ENCODE measurements at regions not wholly inside any gene's neighbourhood (a gene's known extent, or its start where the extent isn't known, plus 50 kb on each side); places are given as distances from the start of the nearest gene placed in this dataset.

DNA sequence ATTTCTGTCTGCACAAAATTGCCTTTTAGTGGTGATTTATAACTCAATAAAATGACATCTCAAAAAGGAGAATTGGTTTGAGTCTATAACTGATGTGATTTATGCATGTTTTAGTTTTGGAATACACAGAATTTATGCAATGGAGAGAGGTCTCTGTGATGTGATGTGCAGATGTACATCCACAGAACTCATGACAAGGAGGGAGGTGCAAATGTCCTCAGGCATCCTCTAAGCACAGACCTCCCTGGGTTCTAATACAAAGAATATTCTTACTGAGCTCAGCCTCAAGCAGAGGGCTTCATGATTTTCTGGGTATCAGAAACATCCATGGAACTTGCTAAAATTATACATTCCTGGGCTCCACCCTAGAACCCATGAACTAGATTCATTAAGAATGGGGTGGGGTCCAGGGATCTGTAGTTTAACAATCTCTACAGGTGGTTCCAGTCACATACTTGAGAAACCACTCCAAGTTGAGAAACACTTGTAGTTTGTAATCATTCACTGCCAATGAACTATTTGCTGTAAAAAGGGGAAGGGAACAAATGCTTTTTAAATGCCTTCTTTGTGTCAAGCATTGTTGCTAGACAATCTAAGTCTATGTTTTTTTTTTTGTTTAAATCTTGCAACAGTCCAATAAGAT lies 60.2 kb upstream of the NEDD9 start:
- no peaks in the 10 kb centered on the region for H3K36me3 ChIP-seq (ENCODE audit: control insufficient read depth, insufficient read depth, low read length)
- no peak for DNase-seq (ENCODE audit: low read depth)
- TF ChIP-seq, protein P1, sequence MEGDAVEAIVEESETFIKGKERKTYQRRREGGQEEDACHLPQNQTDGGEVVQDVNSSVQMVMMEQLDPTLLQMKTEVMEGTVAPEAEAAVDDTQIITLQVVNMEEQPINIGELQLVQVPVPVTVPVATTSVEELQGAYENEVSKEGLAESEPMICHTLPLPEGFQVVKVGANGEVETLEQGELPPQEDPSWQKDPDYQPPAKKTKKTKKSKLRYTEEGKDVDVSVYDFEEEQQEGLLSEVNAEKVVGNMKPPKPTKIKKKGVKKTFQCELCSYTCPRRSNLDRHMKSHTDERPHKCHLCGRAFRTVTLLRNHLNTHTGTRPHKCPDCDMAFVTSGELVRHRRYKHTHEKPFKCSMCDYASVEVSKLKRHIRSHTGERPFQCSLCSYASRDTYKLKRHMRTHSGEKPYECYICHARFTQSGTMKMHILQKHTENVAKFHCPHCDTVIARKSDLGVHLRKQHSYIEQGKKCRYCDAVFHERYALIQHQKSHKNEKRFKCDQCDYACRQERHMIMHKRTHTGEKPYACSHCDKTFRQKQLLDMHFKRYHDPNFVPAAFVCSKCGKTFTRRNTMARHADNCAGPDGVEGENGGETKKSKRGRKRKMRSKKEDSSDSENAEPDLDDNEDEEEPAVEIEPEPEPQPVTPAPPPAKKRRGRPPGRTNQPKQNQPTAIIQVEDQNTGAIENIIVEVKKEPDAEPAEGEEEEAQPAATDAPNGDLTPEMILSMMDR (IDR thresholded peaks at IDR 0.05; ENCODE audit: insufficient read depth, low read depth, low read length) = no peak
- H3K4me3 ChIP-seq (ENCODE audit: low read depth, low read length) = no peak overlapping the region
- ChIA-PET POLR2A (no interaction called here), CTCF (no interaction called here)
- no peaks in the 10 kb centered on the region; the same call in 1 of the 2 replicates for H3K27me3 ChIP-seq (ENCODE audit: control insufficient read depth, insufficient read depth, low read length)

DNA sequence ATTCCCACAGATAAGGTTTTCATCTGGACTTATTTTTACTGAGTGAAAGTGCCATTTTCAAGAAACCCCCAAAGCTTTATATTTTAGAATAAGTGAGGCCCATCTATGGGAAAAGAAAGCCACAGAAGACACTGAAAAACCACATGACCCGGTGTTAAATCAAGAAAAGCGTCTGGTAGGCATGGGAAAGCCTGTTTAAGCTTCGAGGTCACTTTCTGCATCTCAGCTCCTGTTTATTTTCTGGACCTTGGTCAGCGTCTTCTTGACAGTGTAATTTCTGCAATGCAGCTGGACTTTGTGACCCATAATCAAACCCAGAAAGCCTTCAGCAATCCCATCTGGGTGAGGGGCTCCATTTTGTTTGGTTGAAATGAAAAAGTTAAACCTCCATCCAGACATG lies 59.6 kb upstream of the NEDD9 start:
- TF ChIP-seq, protein P1 (IDR thresholded peaks at IDR 0.05; ENCODE audit: insufficient read depth, low read depth, low read length) = no peak
- ChIA-PET POLR2A (no interaction called here), CTCF (no interaction called here)
- Histone ChIP-seq H3K27me3 (ENCODE audit: control insufficient read depth, insufficient read depth, low read length) (no peaks in the 10 kb centered on the region; the same call in 1 of the 2 replicates), H3K4me3 (ENCODE audit: low read depth, low read length) (no peak overlapping the region), H3K36me3 (ENCODE audit: control insufficient read depth, insufficient read depth, low read length) (no peaks in the 10 kb centered on the region)
- no peak for DNase-seq (ENCODE audit: low read depth)

DNA sequence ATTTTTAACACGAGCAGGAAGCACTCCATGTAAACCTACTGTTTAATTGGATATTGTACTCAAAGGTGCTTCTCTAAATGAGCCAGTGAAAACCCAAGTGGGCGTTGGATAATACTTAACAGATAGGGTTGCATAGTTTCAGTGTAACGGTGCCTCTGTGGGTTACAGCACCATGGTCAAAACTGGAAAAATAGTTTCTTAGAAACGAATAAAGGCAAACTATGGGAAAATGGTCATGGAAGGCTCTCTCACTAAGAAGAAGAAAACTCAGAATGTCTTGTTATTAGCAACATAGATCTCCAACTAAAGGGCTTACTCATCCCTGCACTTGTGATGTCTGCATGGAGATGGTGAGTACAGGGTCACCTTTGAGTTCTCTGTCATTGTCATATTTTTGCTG lies 59.1 kb upstream of the NEDD9 start:
- POLR2A ChIA-PET = no interaction called here
- DNase-seq (ENCODE audit: low read depth) = no peak

DNA sequence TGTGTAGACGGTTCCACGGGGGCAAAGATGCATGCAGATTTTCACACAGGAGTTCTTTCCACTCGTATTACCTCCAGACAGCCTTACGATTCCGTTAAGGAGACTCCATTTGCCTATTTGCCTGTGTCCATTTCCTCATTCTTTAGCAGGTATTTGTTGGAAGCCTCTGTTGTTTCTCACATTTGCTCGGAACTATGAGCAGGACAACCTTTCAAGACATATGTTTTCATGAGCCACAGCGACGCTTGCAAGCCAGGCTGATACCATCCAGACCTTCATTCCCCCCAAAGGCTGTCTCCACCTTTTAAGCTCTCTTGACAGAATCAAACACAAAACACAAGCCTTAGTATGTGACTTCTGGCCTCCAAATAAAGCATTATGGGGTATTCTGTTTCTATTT lies 57.6 kb upstream of the NEDD9 start:
- ChIA-PET POLR2A (no interaction called here), CTCF (no interaction called here)
- TF ChIP-seq, protein P1 (IDR thresholded peaks at IDR 0.05; ENCODE audit: insufficient read depth, low read depth, low read length) = no peak
- H3K36me3 ChIP-seq (ENCODE audit: control insufficient read depth, insufficient read depth, low read length) = no peaks in the 10 kb centered on the region
- H3K27me3 ChIP-seq (ENCODE audit: control insufficient read depth, insufficient read depth, low read length) = no peaks in the 10 kb centered on the region; the same call in 1 of the 2 replicates
- H3K4me3 ChIP-seq (ENCODE audit: low read depth, low read length) = no peak overlapping the region
- DNase-seq (ENCODE audit: low read depth) = no peak

More for the DNA sequence above, 59.1 kb upstream of the NEDD9 start:
- Histone ChIP-seq H3K36me3 (ENCODE audit: control insufficient read depth, insufficient read depth, low read length) (no peaks in the 10 kb centered on the region), H3K27me3 (ENCODE audit: control insufficient read depth, insufficient read depth, low read length) (no peaks in the 10 kb centered on the region; the same call in 1 of the 2 replicates), H3K4me3 (ENCODE audit: low read depth, low read length) (no peak overlapping the region)
- TF ChIP-seq, protein P1 (IDR thresholded peaks at IDR 0.05; ENCODE audit: insufficient read depth, low read depth, low read length) = no peak
- CTCF ChIA-PET = no interaction called here

DNA sequence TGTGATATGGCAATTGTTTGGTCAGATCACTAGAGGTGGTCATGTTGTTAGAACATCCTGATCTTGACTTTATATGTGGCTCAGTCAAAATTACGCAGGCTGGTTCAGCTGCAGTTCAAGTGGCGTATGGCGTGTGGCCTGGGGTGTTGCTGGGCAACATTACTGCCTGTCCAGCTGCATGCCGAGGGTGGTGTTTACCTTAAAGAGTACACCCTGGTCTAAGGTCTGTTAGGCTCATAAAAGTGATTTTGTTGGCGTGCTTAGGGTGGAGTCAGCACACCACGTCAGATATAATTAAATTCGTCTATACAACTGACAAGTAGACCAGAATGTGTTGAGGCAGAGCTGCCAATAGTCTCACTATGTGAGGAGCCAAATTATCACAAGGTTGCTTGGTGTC lies 55.6 kb upstream of the NEDD9 start:
- DNase-seq (ENCODE audit: low read depth) = no peak
- Histone ChIP-seq H3K36me3 (ENCODE audit: control insufficient read depth, insufficient read depth, low read length) (no peaks in the 10 kb centered on the region), H3K27me3 (ENCODE audit: control insufficient read depth, insufficient read depth, low read length) (no peaks in the 10 kb centered on the region; the same call in 1 of the 2 replicates), H3K4me3 (ENCODE audit: low read depth, low read length) (no peak overlapping the region)
- TF ChIP-seq, protein P1 (IDR thresholded peaks at IDR 0.05; ENCODE audit: insufficient read depth, low read depth, low read length) = no peak
- POLR2A ChIA-PET = no interaction called here
- CTCF ChIA-PET = interaction anchor here (0.7 kb wide), 1 partner anchor 15 kb away, joined by 3 read pairs; no protein-coding TSS in a partner anchor
